ENCODE measurements at regions not wholly inside any gene's neighbourhood (a gene's known extent, or its start where the extent isn't known, plus 50 kb on each side); places are given as distances from the start of the nearest gene placed in this dataset.

- H3K9me3 Mint-ChIP-seq: peaks cover 3% of the 10 kb centered on the region
- H3K4me3 Mint-ChIP-seq: no peak overlapping the region
Measured at GRCh38 chr1:87863317-87863716, 534.6 kb downstream of the LMO4 start.

GRCh38 chr1:87864676-87865075, 536.0 kb downstream of the LMO4 start:
- H3K27me3 Mint-ChIP-seq: peaks cover 0 to 15% of the 10 kb centered on the region in 2 donors
- DNase-seq (ENCODE audit: low spot score) (no peak), ATAC-seq (peak in 1 of 2 donors; percentile 75)
- peaks cover 3% of the 10 kb centered on the region for H3K9me3 Mint-ChIP-seq
- H3K4me1 Mint-ChIP-seq (ENCODE audit: low read depth in 2 of 2): peaks cover 7 to 9% of the 10 kb centered on the region in 2 donors
- peak overlapping the region; percentile 41 for H3K4me3 Mint-ChIP-seq
- peaks cover 11% of the 10 kb centered on the region for H3K36me3 Mint-ChIP-seq
- peak overlapping the region in 1 of 2 donors; percentile 10 for H3K27ac Mint-ChIP-seq

More at GRCh38 chr1:87863317-87863716, 534.6 kb downstream of the LMO4 start:
- DNase-seq (ENCODE audit: low spot score) (no peak), ATAC-seq (no peak)
- Mint-ChIP-seq H3K4me1 (ENCODE audit: low read depth in 2 of 2) (peaks cover 5 to 7% of the 10 kb centered on the region in 2 donors), H3K36me3 (peaks cover 11% of the 10 kb centered on the region), H3K27me3 (peaks cover 0 to 15% of the 10 kb centered on the region in 2 donors), H3K27ac (no peak overlapping the region)

GRCh38 chr1:87866416-87866815, 537.7 kb downstream of the LMO4 start:
- no peak for ATAC-seq
- Mint-ChIP-seq H3K4me3 (no peak overlapping the region), H3K36me3 (peaks cover 11% of the 10 kb centered on the region), H3K9me3 (peaks cover 3% of the 10 kb centered on the region), H3K4me1 (ENCODE audit: low read depth in 2 of 2) (peaks cover 7 to 12% of the 10 kb centered on the region in 2 donors), H3K27me3 (peaks cover 0 to 15% of the 10 kb centered on the region in 2 donors), H3K27ac (no peak overlapping the region)
- no peak for DNase-seq (ENCODE audit: low spot score)

DNA sequence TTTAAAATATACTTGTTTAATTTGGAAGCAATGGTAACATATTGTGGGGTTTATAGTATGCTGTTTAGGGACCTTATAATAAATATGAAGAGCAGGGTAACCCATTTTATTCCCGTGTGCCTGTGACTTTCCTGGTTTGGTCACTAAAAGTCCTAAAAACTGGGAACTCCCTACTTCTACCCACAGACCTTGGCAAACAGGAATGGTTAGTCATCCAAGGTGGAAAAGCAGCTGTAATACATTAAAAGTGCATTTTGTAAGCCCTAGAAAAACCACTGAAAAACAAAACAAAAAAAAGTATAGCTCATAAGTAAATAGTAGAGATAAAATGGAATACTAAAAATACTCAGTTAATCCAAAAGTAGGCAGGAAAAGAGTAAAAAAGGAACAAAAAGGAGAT, 538.9 kb downstream of the LMO4 start:
- H3K4me1 Mint-ChIP-seq (ENCODE audit: low read depth in 2 of 2): peaks cover 7 to 12% of the 10 kb centered on the region in 2 donors
- no peak overlapping the region for H3K4me3 Mint-ChIP-seq
- DNase-seq (ENCODE audit: low spot score): no peak
- ATAC-seq: no peak
- peaks cover 0 to 15% of the 10 kb centered on the region in 2 donors for H3K27me3 Mint-ChIP-seq
- H3K9me3 Mint-ChIP-seq: peaks cover 3% of the 10 kb centered on the region
- H3K36me3 Mint-ChIP-seq: peaks cover 11% of the 10 kb centered on the region
- H3K27ac Mint-ChIP-seq: no peak overlapping the region

DNA sequence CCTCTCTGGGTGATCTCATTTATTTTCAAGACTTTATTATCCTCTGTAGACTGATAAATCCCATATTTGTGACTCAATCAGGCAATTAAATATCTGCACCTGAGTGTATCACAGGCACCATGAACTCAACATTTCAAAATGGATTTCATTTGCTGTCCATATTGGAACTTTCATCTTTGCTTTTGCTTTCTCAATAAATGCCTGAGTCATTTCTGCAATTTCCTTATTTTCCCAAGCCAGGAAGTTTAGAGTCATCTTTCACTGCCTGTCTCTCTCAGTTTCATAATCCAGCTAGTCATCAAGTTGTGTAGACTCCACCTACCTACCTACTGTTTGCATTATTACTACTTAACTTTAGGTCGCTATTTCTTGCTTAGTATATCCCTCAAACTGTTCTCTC, 540.9 kb downstream of the LMO4 start:
- ATAC-seq: no peak
- H3K27me3 Mint-ChIP-seq: peaks cover 0 to 9% of the 10 kb centered on the region in 2 donors
- no peak overlapping the region for H3K27ac Mint-ChIP-seq
- peaks cover 11% of the 10 kb centered on the region for H3K36me3 Mint-ChIP-seq
- H3K9me3 Mint-ChIP-seq: peaks cover 3% of the 10 kb centered on the region
- no peak overlapping the region for H3K4me3 Mint-ChIP-seq
- DNase-seq (ENCODE audit: low spot score): no peak
- H3K4me1 Mint-ChIP-seq (ENCODE audit: low read depth in 2 of 2): peaks cover 5 to 11% of the 10 kb centered on the region in 2 donors

GRCh38 chr1:87872189-87872588, 543.5 kb downstream of the LMO4 start:
- Mint-ChIP-seq H3K4me3 (no peak overlapping the region), H3K36me3 (no peaks in the 10 kb centered on the region), H3K27ac (no peak overlapping the region), H3K27me3 (no peaks in the 10 kb centered on the region), H3K9me3 (no peaks in the 10 kb centered on the region), H3K4me1 (ENCODE audit: low read depth in 2 of 2) (peaks cover 0 to 7% of the 10 kb centered on the region in 2 donors)
- DNase-seq (ENCODE audit: low spot score): no peak
- ATAC-seq: no peak

DNA sequence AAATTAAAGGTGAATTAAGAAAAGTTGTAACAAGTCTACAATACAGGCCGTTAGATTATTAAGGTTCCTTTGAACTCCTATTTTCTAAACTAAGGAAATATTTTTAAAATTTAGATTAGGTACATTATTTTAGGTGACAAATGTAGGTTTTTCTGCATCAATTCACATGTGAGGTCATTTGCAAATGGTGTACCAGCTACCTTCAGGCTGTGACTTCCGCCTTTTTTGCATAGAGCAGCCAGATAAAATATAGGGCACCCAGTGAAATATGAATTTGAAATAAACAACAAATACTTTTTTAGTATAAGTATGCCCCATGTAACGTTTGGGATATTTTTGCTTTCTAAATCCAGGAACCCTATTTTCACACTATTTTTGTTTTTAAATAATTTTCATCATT, 544.0 kb downstream of the LMO4 start:
- Mint-ChIP-seq H3K27me3 (no peaks in the 10 kb centered on the region), H3K36me3 (no peaks in the 10 kb centered on the region), H3K9me3 (no peaks in the 10 kb centered on the region), H3K4me1 (ENCODE audit: low read depth in 2 of 2) (peaks cover 0 to 7% of the 10 kb centered on the region in 2 donors), H3K27ac (no peak overlapping the region), H3K4me3 (no peak overlapping the region)
- DNase-seq (ENCODE audit: low spot score): no peak
- no peak for ATAC-seq

DNA sequence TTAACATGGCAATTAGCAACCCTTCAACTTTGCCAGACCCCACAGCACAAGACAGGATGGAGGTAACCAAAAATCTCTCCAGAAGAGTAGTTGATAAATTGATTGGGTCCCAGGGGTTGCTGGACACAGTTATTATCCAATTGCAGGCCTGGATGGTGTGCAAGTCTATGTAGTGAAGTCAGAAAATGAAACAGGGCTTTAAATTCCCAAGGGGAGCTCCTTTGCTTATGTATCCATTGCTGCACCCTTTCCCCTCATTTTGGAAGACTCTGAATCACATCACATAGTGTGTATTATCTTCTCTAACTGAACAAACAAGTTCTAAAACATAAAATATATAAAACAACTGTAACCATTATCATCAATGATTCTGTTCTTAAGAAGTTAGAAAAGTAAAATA, 550.2 kb downstream of the LMO4 start:
- no peak overlapping the region for H3K27ac Mint-ChIP-seq
- ATAC-seq: no peak
- H3K27me3 Mint-ChIP-seq: peaks cover 3 to 13% of the 10 kb centered on the region in 2 donors
- H3K4me1 Mint-ChIP-seq (ENCODE audit: low read depth in 2 of 2): no peaks in the 10 kb centered on the region
- H3K4me3 Mint-ChIP-seq: no peak overlapping the region
- no peaks in the 10 kb centered on the region for H3K36me3 Mint-ChIP-seq
- H3K9me3 Mint-ChIP-seq: no peaks in the 10 kb centered on the region
- no peak for DNase-seq (ENCODE audit: low spot score)

DNA sequence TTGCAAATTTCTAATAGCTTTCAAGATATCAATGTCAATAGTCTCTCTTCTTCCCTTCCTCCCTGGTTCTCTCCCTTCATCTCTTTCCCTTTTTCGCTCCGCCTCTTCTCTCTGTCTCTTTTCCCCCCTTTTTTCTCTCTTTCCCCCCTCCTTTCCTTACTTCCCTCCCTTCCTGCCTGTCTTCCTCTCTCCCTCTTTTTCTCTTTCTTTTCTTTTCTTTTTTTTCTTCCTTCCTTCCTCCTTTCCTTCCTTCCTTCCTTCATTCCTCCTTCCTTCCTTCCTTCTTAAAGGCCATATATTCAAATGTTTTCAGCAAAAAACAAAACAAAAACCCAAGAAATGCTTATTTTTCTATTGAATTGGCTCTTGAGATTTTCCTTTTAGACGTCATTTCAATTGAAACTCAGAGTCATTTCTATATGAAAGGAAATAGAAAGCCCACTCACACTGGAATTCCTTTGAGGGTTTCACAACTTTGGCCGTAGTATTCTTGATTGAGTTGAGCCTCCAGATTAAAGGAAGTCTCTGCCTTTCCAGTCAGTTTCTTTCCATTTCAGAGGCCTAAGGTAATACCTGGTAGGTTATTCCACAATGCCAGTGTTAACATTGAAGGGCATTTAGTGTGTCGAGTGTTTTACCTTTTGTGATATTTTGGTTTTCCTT, 551.5 kb downstream of the LMO4 start:
- DNase-seq (ENCODE audit: low spot score) (no peak), ATAC-seq (no peak)
- Mint-ChIP-seq H3K36me3 (no peaks in the 10 kb centered on the region), H3K27me3 (peaks cover 3 to 13% of the 10 kb centered on the region in 2 donors), H3K9me3 (no peaks in the 10 kb centered on the region), H3K4me3 (no peak overlapping the region), H3K4me1 (ENCODE audit: low read depth in 2 of 2) (no peaks in the 10 kb centered on the region), H3K27ac (no peak overlapping the region)

DNA sequence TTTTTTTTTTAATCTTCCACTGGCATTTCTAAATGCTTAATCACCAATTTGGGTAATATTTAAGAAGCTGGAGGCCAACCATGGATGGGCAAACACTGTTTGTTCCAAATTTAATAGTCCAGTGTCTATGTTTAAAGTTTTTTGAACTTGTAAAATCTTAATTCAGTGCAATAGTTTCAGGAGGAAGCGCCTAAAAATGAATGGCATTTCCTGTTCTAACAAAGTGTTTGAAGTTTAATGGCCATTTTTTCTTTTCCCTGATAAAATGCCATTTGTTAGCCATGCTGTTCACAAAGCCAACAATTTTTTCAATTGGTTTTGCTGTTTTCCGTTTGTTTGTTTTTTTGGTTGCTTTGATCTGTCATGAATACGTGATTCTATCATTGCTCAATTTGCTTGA, 552.1 kb downstream of the LMO4 start:
- H3K27me3 Mint-ChIP-seq: peaks cover 3 to 13% of the 10 kb centered on the region in 2 donors
- H3K9me3 Mint-ChIP-seq: no peaks in the 10 kb centered on the region
- H3K27ac Mint-ChIP-seq: no peak overlapping the region
- no peak for ATAC-seq
- no peak overlapping the region for H3K4me3 Mint-ChIP-seq
- no peaks in the 10 kb centered on the region for H3K36me3 Mint-ChIP-seq
- no peak for DNase-seq (ENCODE audit: low spot score)
- H3K4me1 Mint-ChIP-seq (ENCODE audit: low read depth in 2 of 2): no peaks in the 10 kb centered on the region

- Mint-ChIP-seq H3K9me3 (no peaks in the 10 kb centered on the region), H3K36me3 (no peaks in the 10 kb centered on the region), H3K27me3 (peaks cover 3 to 13% of the 10 kb centered on the region in 2 donors), H3K27ac (no peak overlapping the region), H3K4me3 (no peak overlapping the region), H3K4me1 (ENCODE audit: low read depth in 2 of 2) (no peaks in the 10 kb centered on the region)
- DNase-seq (ENCODE audit: low spot score): no peak
- no peak for ATAC-seq
Measured at GRCh38 chr1:87883906-87884305, 555.2 kb downstream of the LMO4 start.

GRCh38 chr1:87884581-87884980, 555.9 kb downstream of the LMO4 start:
- no peak overlapping the region for H3K27ac Mint-ChIP-seq
- H3K4me1 Mint-ChIP-seq (ENCODE audit: low read depth in 2 of 2): no peaks in the 10 kb centered on the region
- no peaks in the 10 kb centered on the region for H3K9me3 Mint-ChIP-seq
- DNase-seq (ENCODE audit: low spot score): no peak
- no peaks in the 10 kb centered on the region for H3K36me3 Mint-ChIP-seq
- H3K4me3 Mint-ChIP-seq: no peak overlapping the region
- no peak for ATAC-seq
- H3K27me3 Mint-ChIP-seq: peaks cover 0 to 13% of the 10 kb centered on the region in 2 donors

DNA sequence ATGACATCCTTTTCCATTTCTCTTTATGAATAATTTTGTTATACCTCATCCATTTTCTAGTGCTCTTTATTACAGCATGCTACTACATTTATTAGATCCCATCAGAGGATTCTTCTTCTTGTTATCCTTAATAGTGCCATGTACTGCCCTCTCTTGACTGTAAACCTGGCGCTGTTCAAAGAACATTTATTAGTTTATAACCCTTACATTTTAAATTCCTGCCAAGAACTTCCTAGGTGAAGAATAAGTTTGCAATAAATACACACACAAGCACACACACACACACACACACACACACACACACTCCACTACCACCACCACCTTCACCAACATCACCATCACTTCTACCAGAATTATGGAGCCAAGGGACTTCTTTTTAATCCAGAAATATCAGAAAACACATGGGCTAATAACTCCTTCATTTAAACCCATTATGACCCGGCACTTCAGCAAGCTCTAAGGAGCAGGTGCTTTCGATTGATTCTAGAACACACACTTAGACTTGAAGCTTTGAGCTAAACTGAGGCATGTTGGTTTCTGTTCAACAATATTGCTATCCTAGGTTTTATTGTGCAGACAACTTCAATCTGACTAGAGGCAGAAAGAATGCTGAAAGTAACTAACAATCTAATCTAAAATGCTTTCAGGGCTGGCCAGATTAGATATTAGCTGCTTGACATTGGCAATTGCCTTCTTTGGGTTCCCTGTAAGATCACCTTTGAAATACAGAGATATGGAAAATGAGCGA, 556.8 kb downstream of the LMO4 start:
- DNase-seq (ENCODE audit: low spot score): no peak
- peaks cover 0 to 8% of the 10 kb centered on the region in 2 donors for H3K27me3 Mint-ChIP-seq
- H3K4me3 Mint-ChIP-seq: no peak overlapping the region
- ATAC-seq: no peak
- no peaks in the 10 kb centered on the region for H3K36me3 Mint-ChIP-seq
- no peaks in the 10 kb centered on the region for H3K4me1 Mint-ChIP-seq (ENCODE audit: low read depth in 2 of 2)
- no peak overlapping the region for H3K27ac Mint-ChIP-seq
- no peaks in the 10 kb centered on the region for H3K9me3 Mint-ChIP-seq

- no peak overlapping the region for H3K4me3 Mint-ChIP-seq
- ATAC-seq (no peak), DNase-seq (ENCODE audit: low spot score) (no peak)
Measured at GRCh38 chr1:87887100-87887499, 558.4 kb downstream of the LMO4 start.

More at GRCh38 chr1:87887100-87887499, 558.4 kb downstream of the LMO4 start:
- H3K36me3 Mint-ChIP-seq: no peaks in the 10 kb centered on the region
- no peaks in the 10 kb centered on the region for H3K4me1 Mint-ChIP-seq (ENCODE audit: low read depth in 2 of 2)
- no peaks in the 10 kb centered on the region for H3K27me3 Mint-ChIP-seq
- no peaks in the 10 kb centered on the region for H3K9me3 Mint-ChIP-seq
- H3K27ac Mint-ChIP-seq: no peak overlapping the region

All from natural killer cell treated with Interleukin-12 subunit alpha and Interleukin-12 subunit beta and Interleukin-15 and Interleukin-18, amount 100 ng/mL, for 72 hours (primary cell).